ENCODE measurements at regions not wholly inside any gene's neighbourhood (a gene's known extent, or its start where the extent isn't known, plus 50 kb on each side); places are given as distances from the start of the nearest gene placed in this dataset.
A peak's percentile ranks its signal among the peaks of the same experiment; 100 is the strongest.
"Not testable (repeated sequence)": the region's sequence is repeated elsewhere in the genome, so short reads cannot be mapped to it uniquely, and the experiment has no call there.

DNA sequence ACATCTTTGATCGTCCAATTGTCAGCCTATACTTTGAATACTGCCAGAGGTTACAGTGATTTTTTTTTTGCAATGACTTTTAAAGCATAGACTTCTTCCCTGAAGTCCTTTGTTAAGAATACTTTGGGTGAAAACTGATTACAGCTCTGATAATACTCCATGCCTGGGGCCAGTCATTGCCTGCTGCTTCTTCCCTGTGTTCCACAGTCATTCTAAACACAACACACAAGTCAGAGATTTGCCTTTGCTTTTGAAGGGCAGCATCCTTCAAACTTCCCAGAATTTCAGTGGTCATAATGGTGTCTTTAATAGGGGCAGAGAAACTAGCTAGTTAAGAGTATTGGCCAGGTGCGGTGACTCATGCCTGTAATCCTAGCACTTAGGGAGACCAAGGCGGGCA, 153.7 kb upstream of the PLAAT1 start:
- DNase-seq (ENCODE audit: missing footprints), result no peak

GRCh38 chr3:193095366-193095765, 145.7 kb upstream of the PLAAT1 start:
- no peak for DNase-seq (ENCODE audit: missing footprints)
- intact Hi-C loops (cut with DNase I), result no loop called here
- no peak for ATAC-seq

More for the DNA sequence above, 153.7 kb upstream of the PLAAT1 start:
- intact Hi-C loops (cut with DNase I), result no loop called here
- ATAC-seq, result no peak

DNA sequence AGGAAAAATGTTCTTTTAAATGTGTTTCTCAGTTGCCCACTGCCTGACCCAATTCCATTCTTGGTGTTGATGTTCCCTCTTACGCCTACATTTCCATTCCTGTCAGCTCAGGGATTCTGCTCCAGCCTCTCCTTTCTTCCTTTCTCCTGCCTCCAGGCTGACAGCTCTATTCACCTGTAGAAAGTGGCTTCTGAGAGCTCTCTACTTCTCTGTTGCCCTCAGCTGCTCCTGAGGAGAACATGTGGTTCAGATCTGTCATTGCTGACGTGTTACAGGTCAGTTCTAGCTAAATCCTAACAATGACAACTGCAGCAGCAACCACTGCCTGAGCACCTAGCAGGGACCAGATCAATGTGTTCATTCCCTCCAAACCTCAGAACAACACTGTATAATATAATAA, 144.9 kb upstream of the PLAAT1 start:
- intact Hi-C loops (cut with DNase I), result no loop called here
- no peak for DNase-seq (ENCODE audit: missing footprints)
- ATAC-seq, result no peak

DNA sequence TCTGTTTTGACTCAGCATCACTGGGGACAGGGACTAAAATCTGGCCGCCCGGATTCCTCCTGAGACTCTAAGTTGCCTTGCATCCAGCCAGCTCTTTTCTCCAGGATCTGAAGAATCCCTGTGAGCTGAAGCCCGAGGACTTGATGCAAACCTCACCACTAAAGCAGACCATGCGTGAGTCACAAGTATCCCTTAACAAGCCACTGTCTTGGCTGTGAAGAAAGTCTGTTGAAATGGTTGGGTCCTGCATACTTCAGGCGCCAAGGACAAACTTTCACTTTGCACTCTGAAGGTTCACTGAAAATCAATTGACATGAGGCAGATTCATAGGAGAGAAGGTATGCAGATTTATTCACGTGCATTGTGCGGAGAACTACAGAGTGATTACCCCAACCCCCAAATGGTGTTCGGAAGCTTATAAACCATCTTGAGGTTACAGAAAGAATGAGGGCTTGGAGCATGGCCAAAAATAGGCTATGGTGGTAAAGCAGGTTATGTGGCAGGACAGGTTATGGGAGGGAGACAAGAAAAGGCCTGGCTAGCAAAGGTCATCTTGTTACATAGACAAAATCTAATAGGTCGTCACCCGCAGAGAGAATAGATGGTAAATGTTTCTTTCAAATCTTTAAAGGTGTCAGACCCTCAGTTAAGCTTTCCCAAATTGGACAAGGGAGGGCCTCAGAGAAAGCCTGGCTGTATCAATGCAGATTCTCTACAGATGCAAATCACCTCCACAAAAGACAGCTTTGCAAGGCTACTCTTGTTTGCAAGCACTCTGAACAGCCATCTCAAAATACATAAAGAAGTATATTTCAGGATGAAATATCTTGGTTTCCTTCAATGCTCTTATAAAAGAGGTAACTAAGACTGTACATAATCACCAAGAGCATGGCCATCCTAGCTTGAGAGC, 126.3 kb upstream of the PLAAT1 start:
- DNase-seq (ENCODE audit: missing footprints) (no peak), ATAC-seq (no peak)
- intact Hi-C loops (cut with DNase I), result no loop called here

- ATAC-seq (no peak), DNase-seq (ENCODE audit: missing footprints) (no peak)
- intact Hi-C loops (cut with DNase I), result no loop called here
Measured at GRCh38 chr3:193116871-193117270, 124.2 kb upstream of the PLAAT1 start.

DNA sequence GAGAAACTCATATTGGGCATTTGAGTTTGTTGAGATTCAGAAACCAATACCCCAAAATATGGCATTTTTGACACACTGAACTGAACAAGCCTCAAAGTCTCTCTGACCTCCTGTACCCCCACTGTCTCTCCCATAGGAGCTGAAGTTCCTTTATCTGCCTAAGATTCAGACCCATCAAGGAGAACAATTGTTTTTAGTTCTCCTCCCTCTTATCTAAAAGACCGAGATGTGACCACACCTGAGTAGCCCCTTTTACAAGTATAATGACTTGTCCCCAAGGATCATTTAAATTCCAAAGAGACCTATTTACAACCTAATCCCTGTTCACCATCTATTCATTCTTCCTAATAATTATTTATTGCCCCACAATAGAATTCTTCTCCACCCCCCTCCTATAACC, 122.1 kb upstream of the PLAAT1 start:
- no peak for ATAC-seq
- DNase-seq (ENCODE audit: missing footprints), result no peak
- intact Hi-C loops (cut with DNase I), result no loop called here

- ATAC-seq (no peak), DNase-seq (ENCODE audit: missing footprints) (no peak)
- intact Hi-C loops (cut with DNase I), result no loop called here
Measured at GRCh38 chr3:193119926-193120325, 121.1 kb upstream of the PLAAT1 start.

DNA sequence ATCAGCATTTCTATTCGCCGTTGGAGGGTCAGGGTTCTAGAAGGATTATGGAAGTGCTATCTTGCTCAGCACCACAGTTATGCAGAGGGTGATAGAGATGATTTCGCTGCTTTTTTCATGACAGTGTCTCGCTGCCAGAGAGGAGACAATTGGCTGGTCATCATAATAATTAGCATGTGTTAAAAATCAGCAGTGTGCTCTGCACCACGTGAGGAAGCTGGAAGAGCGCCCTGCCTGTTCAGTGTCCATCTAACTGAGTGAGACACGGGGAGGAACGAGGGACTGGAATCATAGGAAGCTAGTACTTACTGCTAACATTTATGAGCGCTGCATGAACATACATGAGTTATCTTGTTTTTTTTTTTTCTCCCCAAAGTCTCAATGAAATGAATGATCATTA, 116.2 kb upstream of the PLAAT1 start:
- ATAC-seq (no peak), DNase-seq (ENCODE audit: missing footprints) (no peak)
- intact Hi-C loops (cut with DNase I), result no loop called here

- intact Hi-C loops (cut with DNase I), result no loop called here
- DNase-seq (ENCODE audit: missing footprints) (no peak), ATAC-seq (no peak)
Measured at GRCh38 chr3:193129607-193130006, 111.4 kb upstream of the PLAAT1 start.

- ATAC-seq (no peak), DNase-seq (ENCODE audit: missing footprints) (no peak)
- intact Hi-C loops (cut with DNase I), result no loop called here
Measured at GRCh38 chr3:193130576-193130975, 110.4 kb upstream of the PLAAT1 start.

- ATAC-seq, result no peak
- intact Hi-C loops (cut with DNase I), result no loop called here
- no peak for DNase-seq (ENCODE audit: missing footprints)
Measured at GRCh38 chr3:193132241-193132640, 108.8 kb upstream of the PLAAT1 start.

DNA sequence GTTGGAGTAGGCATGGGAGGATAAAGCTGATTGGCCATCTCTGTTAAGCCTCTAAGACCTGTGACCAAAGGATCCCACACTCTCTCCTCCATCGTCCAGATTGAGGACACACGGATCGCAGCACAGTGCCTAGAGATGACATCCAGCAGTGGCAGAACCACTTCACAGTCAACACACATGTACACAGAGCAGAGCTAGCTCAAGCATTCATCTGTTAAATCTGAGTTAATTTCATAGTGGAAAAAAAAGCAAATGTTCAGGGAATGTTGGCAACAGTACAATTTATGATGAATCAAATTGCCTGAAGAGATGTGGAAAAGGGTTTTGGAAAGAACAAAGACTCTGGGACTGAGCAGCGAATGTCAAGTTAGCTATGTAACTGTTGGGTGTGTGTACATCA, 108.1 kb upstream of the PLAAT1 start:
- ATAC-seq (no peak), DNase-seq (ENCODE audit: missing footprints) (no peak)
- intact Hi-C loops (cut with DNase I), result no loop called here

GRCh38 chr3:193134856-193135255, 106.2 kb upstream of the PLAAT1 start:
- intact Hi-C loops (cut with DNase I), result no loop called here
- no peak for DNase-seq (ENCODE audit: missing footprints)
- ATAC-seq, result peak; percentile 31

DNA sequence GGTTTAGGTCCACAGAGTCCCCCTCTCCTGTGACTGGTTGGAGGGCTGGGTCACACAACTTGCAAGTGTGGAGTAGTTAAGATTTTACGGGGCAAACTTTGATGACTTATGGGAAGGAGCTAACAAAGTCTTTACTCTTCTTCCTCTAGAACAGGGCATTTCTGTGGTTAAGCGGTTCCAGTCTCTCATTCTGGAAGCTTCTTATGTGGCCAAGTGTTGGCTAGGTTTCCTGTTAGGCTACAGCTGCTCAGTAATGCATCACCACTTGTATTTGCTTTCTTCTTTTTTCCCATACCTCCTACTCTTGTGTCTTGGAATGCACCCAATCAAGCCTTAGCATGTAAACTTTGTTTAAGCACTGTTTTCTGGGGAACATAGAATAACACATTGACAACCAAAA, 100.6 kb upstream of the PLAAT1 start:
- ATAC-seq, result no peak
- intact Hi-C loops (cut with DNase I), result no loop called here

DNA sequence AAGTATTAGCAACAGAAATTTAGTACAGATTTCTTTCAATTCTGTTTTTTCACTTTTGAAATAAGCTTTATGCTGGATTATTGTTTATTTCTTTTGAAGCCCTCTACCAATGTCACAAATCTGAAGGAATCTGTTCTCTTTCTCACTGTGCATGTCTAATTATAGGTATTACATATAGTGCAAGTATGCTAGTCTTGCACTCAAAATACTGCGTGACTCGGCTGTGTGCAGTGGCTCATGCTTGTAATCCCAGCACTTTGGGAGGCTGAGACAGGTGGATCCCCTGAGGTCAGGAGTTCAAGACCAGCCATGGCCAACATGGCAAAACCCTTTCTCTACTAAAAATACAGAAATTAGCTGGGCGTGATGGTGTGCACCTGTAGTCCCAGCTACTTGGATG, 95.8 kb upstream of the PLAAT1 start:
- intact Hi-C loops (cut with DNase I), result no loop called here
- ATAC-seq, result no peak
- DNase-seq (ENCODE audit: missing footprints), result no peak

More for the DNA sequence above, 100.6 kb upstream of the PLAAT1 start:
- DNase-seq (ENCODE audit: missing footprints), result no peak

- intact Hi-C loops (cut with DNase I), result no loop called here
- DNase-seq (ENCODE audit: missing footprints), result no peak
- no peak for ATAC-seq
Measured at GRCh38 chr3:193148688-193149473, 92.1 kb upstream of the PLAAT1 start.

DNA sequence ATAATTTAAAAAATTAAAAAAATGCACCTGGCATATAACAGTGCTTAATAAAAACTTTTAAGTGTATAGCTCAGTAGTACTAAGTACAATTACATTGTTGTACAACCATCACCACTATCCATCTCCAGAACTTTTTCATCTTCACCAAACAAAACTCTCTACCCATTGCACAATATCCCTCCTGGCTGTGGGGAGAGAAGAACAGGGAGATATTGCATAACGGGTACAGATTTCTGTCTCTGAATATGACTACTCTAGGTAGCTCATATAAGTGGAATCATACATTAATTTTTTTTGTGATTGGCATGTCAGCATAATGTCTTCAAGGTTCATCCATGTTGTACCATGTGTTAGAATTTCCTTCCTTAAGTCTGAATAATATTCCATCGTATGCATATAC, 91.0 kb upstream of the PLAAT1 start:
- intact Hi-C loops (cut with DNase I), result no loop called here
- DNase-seq (ENCODE audit: missing footprints), result no peak
- ATAC-seq, result no peak

DNA sequence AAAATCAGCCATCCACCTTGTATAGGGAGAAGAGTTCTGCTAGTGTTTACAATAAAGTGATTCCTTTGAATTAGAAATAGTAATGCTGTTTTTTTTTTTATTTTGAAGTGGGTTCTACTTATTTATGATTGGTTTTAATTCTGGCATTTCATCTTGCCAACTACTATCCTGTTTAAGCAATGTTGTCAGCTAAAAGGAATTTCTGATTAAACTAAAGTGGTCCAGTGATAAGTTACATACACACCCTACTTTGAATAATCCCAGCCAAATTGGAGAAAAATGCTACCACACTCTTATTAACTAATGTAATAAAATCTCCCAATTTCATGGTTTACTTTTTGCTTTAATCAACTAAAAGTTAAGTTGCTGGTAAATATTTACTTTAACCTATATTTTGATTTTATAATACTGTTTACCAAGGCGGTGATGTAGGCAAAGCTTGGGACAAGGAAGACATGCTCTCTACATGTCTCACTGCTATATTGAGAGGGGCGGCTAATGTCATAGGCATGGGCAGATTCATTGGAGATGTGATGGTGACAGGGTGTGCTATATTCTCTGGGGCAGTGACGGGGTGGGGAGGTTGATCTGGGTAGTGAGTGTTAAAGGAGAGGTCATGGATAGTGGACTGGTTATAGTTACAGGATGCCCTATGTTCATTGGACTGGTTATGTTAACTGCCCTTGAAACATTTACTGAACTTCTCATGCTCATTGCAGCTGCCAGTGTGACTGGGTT, 85.8 kb upstream of the PLAAT1 start:
- ATAC-seq; intact Hi-C loops (cut with DNase I); DNase-seq (ENCODE audit: missing footprints): not testable (repeated sequence)

DNA sequence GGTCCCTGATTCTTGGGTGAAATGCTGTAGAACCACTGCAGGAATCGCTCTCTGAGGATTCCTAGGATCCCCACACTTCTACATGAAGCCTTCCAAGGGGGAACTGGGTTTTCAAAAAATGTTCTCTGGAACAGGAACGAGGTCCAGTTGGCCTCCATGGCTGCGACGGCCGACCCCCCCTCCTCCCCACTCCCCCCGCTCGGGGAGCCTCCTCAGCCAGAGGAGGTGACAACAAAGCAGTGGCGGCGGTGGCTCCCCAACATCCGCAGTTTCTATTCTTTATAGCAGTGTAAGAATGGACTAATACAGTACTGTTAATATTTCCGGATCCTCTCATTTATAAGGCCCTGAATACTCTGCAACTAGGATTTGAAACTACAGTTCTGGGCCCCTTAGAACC, 84.0 kb upstream of the PLAAT1 start:
- no peak for ATAC-seq
- intact Hi-C loops (cut with DNase I), result no loop called here
- no peak for DNase-seq (ENCODE audit: missing footprints)

Data from Right ventricle myocardium inferior (tissue), 1 donor.